HG03025 (cell line): ENCODE measurements at regions not wholly inside any gene's neighbourhood (a gene's known extent, or its start where the extent isn't known, plus 50 kb on each side); places are given as distances from the start of the nearest gene placed in this dataset.

Experiments
- ATAC-seq: cut with Tn5 transposase; IDR thresholded peaks from one replicate; pipeline ENCODE4 v1.9.1; 2021; ENCODE audit warnings: mild to moderate bottlenecking, moderate library complexity; ENCODE audit not compliant: unreplicated experiment, low FRiP score

GRCh38 chr4:161133586-161134276, 1030.1 kb downstream of the FSTL5 start:
- ATAC-seq = no peak

GRCh38 chr4:161132715-161133425, 1030.9 kb downstream of the FSTL5 start:
- peak; percentile 74 for ATAC-seq

DNA sequence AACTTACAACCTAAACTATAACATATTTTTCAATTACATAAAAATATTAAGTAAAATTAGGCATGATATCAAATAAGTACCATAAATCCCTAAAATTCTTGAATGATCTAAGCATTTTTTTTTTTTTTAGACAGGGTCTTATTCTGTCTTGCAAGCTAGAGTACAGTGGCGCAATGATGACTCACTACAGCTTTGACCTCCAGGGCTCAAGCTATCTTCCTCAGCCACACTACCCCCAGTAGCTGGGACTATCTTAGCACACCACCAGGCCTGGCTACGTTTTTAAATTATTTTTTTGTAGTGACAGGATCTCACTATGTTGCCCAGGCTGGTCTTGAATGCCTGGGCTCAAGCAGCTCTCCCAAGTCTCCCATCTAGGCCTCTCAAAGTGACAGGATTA, 1042.3 kb downstream of the FSTL5 start:
- no peak for ATAC-seq

DNA sequence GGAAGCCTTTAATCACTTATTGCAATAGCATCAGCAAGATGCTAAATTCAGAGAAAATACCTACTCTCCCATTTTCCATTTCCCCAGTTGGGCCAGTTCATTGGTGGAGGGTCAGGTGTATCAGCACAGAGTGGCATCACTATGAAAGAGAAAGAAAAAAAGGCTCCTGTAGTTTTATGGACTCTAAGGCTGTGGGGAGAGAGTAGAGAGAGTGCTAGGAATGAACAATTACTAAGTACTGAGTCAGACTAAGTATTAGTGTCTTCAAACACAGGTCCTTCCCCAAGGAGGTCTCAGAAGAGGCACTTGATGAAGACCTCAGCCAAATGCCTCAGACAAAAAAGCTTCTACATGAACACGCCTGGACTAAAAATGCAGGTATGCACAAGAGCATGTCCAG, 1061.9 kb downstream of the FSTL5 start:
- no peak for ATAC-seq

- ATAC-seq = no peak
These were observed 1066.0 kb downstream of the FSTL5 start for GRCh38 chr4:161097821-161098220.

DNA sequence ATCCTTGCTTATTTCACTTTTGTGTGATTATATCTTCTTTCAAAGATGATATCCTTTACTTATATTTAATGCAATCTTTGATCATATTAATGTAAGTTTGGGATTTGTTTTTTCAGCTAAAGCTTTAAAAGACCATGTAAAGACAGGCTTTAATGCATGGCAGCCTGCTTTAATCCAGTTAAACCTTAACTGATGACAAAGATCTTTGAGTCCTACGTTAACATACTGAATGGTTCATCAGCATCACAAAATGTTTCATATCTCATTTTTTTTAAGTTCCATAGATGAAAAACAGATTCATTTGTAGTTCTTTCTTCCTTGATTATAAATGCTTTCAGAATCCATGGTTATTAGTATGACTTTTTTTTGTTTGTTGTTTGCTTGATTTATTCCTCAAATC, 1102.8 kb downstream of the FSTL5 start:
- no peak for ATAC-seq
